SU-DHL-6 (cell line): ENCODE measurements at regions not wholly inside any gene's neighbourhood (a gene's known extent, or its start where the extent isn't known, plus 50 kb on each side); places are given as distances from the start of the nearest gene placed in this dataset.
"Not testable (repeated sequence)": the region's sequence is repeated elsewhere in the genome, so short reads cannot be mapped to it uniquely, and the experiment has no call there.

ENCODE experiments used
- H2AFZ ChIP-seq: fragments of 200-600 bp; sonication (generic); 2 replicates; pipeline ENCODE4 v1.6.1; 2014; ENCODE audit warnings: low read depth, mild to moderate bottlenecking, moderate library complexity, mixed read lengths, antibody characterized with exemption, low read length; ENCODE audit not compliant: severe bottlenecking
- H3F3A ChIP-seq: fragments of 200-600 bp; shearing (Covaris generic); 2 replicates; pipeline ENCODE4 v1.6.0; 2016; ENCODE audit warnings: antibody characterized with exemption, mild to moderate bottlenecking; ENCODE audit not compliant: insufficient read depth
- H3K27ac ChIP-seq: fragments of 200-600 bp; sonication (generic); 2 replicates; pipeline ENCODE4 v1.5.1; 2016; ENCODE audit warnings: low read depth, mild to moderate bottlenecking, low read length, moderate library complexity, mixed read lengths
- H3K27me3 ChIP-seq: fragments of 200-600 bp; sonication (generic), shearing (Covaris generic); 2 replicates; pipeline ENCODE4 v1.6.0; 2014; ENCODE audit warnings: mild to moderate bottlenecking, low read length
- H3K36me3 ChIP-seq: fragments of 200-600 bp; sonication (generic); 2 replicates; pipeline ENCODE4 v1.6.1; 2014; ENCODE audit warnings: mild to moderate bottlenecking, low read length, mixed read lengths
- H3K4me2 ChIP-seq: fragments of 300-600, 200-600 bp; shearing (Covaris generic), sonication (generic); 2 replicates; pipeline ENCODE4 v1.6.0; 2014; ENCODE audit warnings: low read length, low read depth, mild to moderate bottlenecking; ENCODE audit not compliant: poor library complexity, severe bottlenecking
- H3K4me3 ChIP-seq: fragments of 200-600 bp; sonication (generic); 2 replicates; pipeline ENCODE4 v1.5.1; 2014; ENCODE audit warnings: antibody characterized with exemption, low read length, mild to moderate bottlenecking, mixed read lengths; ENCODE audit not compliant: insufficient read depth, poor library complexity, severe bottlenecking
- H3K79me2 ChIP-seq: fragments of 200-600 bp; sonication (generic); 2 replicates; pipeline ENCODE4 v1.6.1; 2014; ENCODE audit warnings: mild to moderate bottlenecking, low read length, moderate library complexity; ENCODE audit not compliant: insufficient read depth
- H3K9ac ChIP-seq: fragments of 200-600 bp; sonication (generic); 2 replicates; pipeline ENCODE4 v1.7.0; 2014; ENCODE audit warnings: mild to moderate bottlenecking, low read length
- H3K9me2 ChIP-seq: fragments of 200-600 bp; sonication (generic); replicated peaks from 2 replicates; pipeline ENCODE4 v1.6.1; 2014; ENCODE audit warnings: low read length; ENCODE audit not compliant: insufficient read depth
- H3K9me3 ChIP-seq: fragments of 200-600 bp; sonication (generic); 2 replicates; pipeline ENCODE4 v1.6.1; 2014; ENCODE audit warnings: low read length, mixed read lengths; ENCODE audit not compliant: insufficient read depth
- H4K20me1 ChIP-seq: fragments of 200-600 bp; sonication (generic); 2 replicates; pipeline ENCODE4 v1.6.1; 2014; ENCODE audit warnings: low read depth, mild to moderate bottlenecking, antibody characterized with exemption, low read length, moderate library complexity, mixed read lengths

- H3K4me3 ChIP-seq, H3K79me2 ChIP-seq, H3K27me3 ChIP-seq: not testable (repeated sequence)
Measured at GRCh38 chr2:111296122-111296804, 175.5 kb downstream of the BCL2L11 start.

GRCh38 chr2:111297128-111297527 lies 176.4 kb downstream of the BCL2L11 start:
- not testable (repeated sequence) for H3K4me3 ChIP-seq, H3K27ac ChIP-seq, H3K9me3 ChIP-seq, H3K4me2 ChIP-seq, H2AFZ ChIP-seq, H3F3A ChIP-seq, H3K79me2 ChIP-seq, H4K20me1 ChIP-seq, H3K27me3 ChIP-seq, H3K9ac ChIP-seq, H3K36me3 ChIP-seq, H3K9me2 ChIP-seq

More at GRCh38 chr2:111296122-111296804, 175.5 kb downstream of the BCL2L11 start:
- not testable (repeated sequence) for H4K20me1 ChIP-seq, H3K9me2 ChIP-seq, H3K36me3 ChIP-seq, H3K4me2 ChIP-seq, H2AFZ ChIP-seq, H3F3A ChIP-seq, H3K27ac ChIP-seq, H3K9ac ChIP-seq, H3K9me3 ChIP-seq

- H4K20me1 ChIP-seq, H3F3A ChIP-seq, H3K4me2 ChIP-seq, H3K27ac ChIP-seq, H3K9me3 ChIP-seq, H3K9ac ChIP-seq, H2AFZ ChIP-seq, H3K27me3 ChIP-seq, H3K36me3 ChIP-seq, H3K4me3 ChIP-seq, H3K79me2 ChIP-seq, H3K9me2 ChIP-seq: not testable (repeated sequence)
Measured at GRCh38 chr2:111298927-111299326, 178.2 kb downstream of the BCL2L11 start.

DNA sequence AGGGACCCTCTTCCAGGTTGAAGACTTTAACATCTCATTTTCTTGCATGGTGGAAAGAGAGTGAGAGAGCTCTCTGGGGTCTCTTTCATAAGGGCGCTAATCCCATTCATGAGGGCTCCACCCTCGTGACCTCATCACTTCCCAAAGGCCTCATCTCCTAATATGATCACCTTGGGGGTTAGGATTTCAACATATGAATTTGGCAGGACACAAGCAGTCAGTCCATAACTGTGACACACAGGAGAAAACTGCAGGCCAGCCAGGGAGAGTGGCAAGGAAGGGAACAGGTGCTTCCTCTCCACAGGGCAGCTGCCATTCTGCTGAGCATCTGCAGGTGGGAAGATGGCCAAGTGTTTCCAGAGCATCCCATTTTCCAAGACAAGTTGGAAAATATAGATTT lies 178.9 kb downstream of the BCL2L11 start:
- H3K9ac ChIP-seq, H3F3A ChIP-seq, H3K36me3 ChIP-seq: not testable (repeated sequence)

GRCh38 chr2:111301677-111302076 lies 181.0 kb downstream of the BCL2L11 start:
- H2AFZ ChIP-seq, H3K4me3 ChIP-seq, H3K9me3 ChIP-seq, H4K20me1 ChIP-seq, H3K4me2 ChIP-seq, H3K9me2 ChIP-seq, H3K9ac ChIP-seq, H3F3A ChIP-seq, H3K79me2 ChIP-seq, H3K27ac ChIP-seq, H3K27me3 ChIP-seq, H3K36me3 ChIP-seq: not testable (repeated sequence)

More for the DNA sequence above, 178.9 kb downstream of the BCL2L11 start:
- not testable (repeated sequence) for H4K20me1 ChIP-seq, H3K27ac ChIP-seq, H3K4me3 ChIP-seq, H3K9me3 ChIP-seq, H3K9me2 ChIP-seq, H2AFZ ChIP-seq, H3K79me2 ChIP-seq, H3K4me2 ChIP-seq, H3K27me3 ChIP-seq

DNA sequence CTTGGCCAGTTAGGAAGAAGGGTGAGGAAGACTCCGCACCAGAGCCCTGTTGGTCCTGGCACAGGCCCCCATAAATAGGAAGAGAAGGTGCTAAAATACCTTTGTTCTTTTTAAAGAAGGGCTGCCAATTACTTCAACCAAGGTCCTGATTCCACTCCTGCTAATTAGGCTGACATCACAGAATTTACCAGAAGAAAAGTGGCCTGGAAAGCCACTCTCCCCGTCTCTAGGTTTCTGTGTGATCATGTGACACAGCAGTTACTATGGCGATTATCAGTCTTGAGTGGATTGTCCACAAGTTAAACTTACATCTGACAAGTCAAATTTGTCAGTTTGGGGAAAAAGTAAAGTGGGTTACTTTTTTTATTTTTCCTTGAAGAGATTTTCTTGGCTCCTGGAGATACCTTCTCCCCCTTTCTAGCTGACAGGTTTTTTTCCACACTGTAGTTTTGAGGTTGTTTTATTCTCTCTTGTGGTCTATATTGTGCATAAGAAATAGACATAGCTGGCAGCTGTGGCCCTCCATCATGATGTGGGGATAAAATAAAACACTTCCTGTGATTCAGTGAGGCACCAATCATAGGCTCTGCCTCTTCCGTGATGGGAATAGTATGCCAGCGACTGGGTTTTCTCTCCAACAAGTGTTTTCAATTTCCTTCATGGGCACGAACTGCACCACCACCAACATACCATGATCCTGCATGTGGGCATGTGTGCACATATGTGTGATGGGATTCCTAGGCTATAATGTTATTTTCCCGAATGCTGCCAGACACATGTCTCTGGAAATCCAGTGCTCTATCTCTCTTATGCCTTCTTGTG lies 181.9 kb downstream of the BCL2L11 start:
- H2AFZ ChIP-seq, H3K27ac ChIP-seq, H3K79me2 ChIP-seq, H3F3A ChIP-seq, H3K4me2 ChIP-seq, H3K9ac ChIP-seq, H3K9me2 ChIP-seq, H3K4me3 ChIP-seq, H3K27me3 ChIP-seq, H3K9me3 ChIP-seq, H4K20me1 ChIP-seq, H3K36me3 ChIP-seq: not testable (repeated sequence)

DNA sequence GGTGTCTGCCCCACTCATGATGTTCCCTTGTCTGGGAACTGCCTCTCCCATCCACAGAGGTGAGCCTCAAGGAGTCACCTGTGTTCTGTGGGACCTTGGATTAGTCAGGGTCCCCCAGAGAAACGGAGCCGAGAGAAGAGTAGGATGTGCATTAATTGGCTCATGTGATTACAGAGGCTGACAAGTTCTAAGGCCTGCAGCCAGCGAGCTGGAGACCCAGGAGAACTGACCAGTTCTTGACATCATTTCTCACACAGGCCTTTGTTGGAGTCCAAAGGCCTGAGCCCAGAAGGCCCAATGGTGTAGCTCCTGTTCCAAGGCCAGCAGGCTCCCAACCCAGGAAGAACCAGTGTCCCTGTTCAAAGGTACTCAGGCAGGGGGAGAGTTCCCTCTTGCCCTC lies 186.6 kb downstream of the BCL2L11 start:
- H3K27ac ChIP-seq, H4K20me1 ChIP-seq, H3K4me3 ChIP-seq, H3K9me2 ChIP-seq, H3K9ac ChIP-seq, H3K79me2 ChIP-seq, H3K9me3 ChIP-seq, H3F3A ChIP-seq, H3K27me3 ChIP-seq, H3K36me3 ChIP-seq, H2AFZ ChIP-seq, H3K4me2 ChIP-seq: not testable (repeated sequence)
